ENCODE measurements at regions not wholly inside any gene's neighbourhood (a gene's known extent, or its start where the extent isn't known, plus 50 kb on each side); places are given as distances from the start of the nearest gene placed in this dataset.

- Histone ChIP-seq H3K4me3 (ENCODE audit: extremely low read depth, insufficient read depth, low read length, poor library complexity, severe bottlenecking) (no peak overlapping the region), H3K9me3 (ENCODE audit: control insufficient read depth, low read length) (no peaks in the 10 kb centered on the region), H3K27ac (ENCODE audit: low read depth, low read length, severe bottlenecking) (no peak overlapping the region), H3K4me1 (ENCODE audit: control insufficient read depth, insufficient read depth, low read length, poor library complexity, severe bottlenecking) (no peaks in the 10 kb centered on the region), H3K36me3 (ENCODE audit: control insufficient read depth, insufficient read depth, low read length) (no peaks in the 10 kb centered on the region)
- 64 to 68% methylated on average over 5 to 6 of the region's 6 CpGs for WGBS, 2 experiments (ENCODE audit: insufficient coverage in 2 of 2)
Observed at GRCh38 chr4:54930226-54930625, 195.2 kb downstream of the KDR start.

GRCh38 chr4:54929459-54929858, 195.9 kb downstream of the KDR start:
- WGBS, 2 experiments (ENCODE audit: insufficient coverage in 2 of 2): 85 to 88% methylated on average over 2 to 4 of the region's 4 CpGs
- no peak overlapping the region for H3K4me3 ChIP-seq (ENCODE audit: extremely low read depth, insufficient read depth, low read length, poor library complexity, severe bottlenecking)
- no peaks in the 10 kb centered on the region for H3K4me1 ChIP-seq (ENCODE audit: control insufficient read depth, insufficient read depth, low read length, poor library complexity, severe bottlenecking)
- H3K27ac ChIP-seq (ENCODE audit: low read depth, low read length, severe bottlenecking): no peak overlapping the region
- H3K36me3 ChIP-seq (ENCODE audit: control insufficient read depth, insufficient read depth, low read length): no peaks in the 10 kb centered on the region
- H3K9me3 ChIP-seq (ENCODE audit: control insufficient read depth, low read length): no peaks in the 10 kb centered on the region

GRCh38 chr4:54924891-54925290, 200.5 kb downstream of the KDR start:
- Histone ChIP-seq H3K4me1 (ENCODE audit: control insufficient read depth, insufficient read depth, low read length, poor library complexity, severe bottlenecking) (no peaks in the 10 kb centered on the region), H3K27ac (ENCODE audit: low read depth, low read length, severe bottlenecking) (no peak overlapping the region), H3K4me3 (ENCODE audit: extremely low read depth, insufficient read depth, low read length, poor library complexity, severe bottlenecking) (no peak overlapping the region), H3K36me3 (ENCODE audit: control insufficient read depth, insufficient read depth, low read length) (no peaks in the 10 kb centered on the region), H3K9me3 (ENCODE audit: control insufficient read depth, low read length) (no peaks in the 10 kb centered on the region)

- H3K27ac ChIP-seq (ENCODE audit: low read depth, low read length, severe bottlenecking): no peak overlapping the region
- peaks cover 10% of the 10 kb centered on the region for H3K4me1 ChIP-seq (ENCODE audit: control insufficient read depth, insufficient read depth, low read length, poor library complexity, severe bottlenecking)
- WGBS, 2 experiments (ENCODE audit: insufficient coverage in 2 of 2): 81 to 84% methylated on average over 2 of the region's 2 CpGs
- H3K36me3 ChIP-seq (ENCODE audit: control insufficient read depth, insufficient read depth, low read length): no peaks in the 10 kb centered on the region
- H3K9me3 ChIP-seq (ENCODE audit: control insufficient read depth, low read length): no peaks in the 10 kb centered on the region
- H3K4me3 ChIP-seq (ENCODE audit: extremely low read depth, insufficient read depth, low read length, poor library complexity, severe bottlenecking): no peak overlapping the region
Observed at GRCh38 chr4:54915276-54915675, 210.1 kb downstream of the KDR start.

GRCh38 chr4:54914781-54915180, 210.6 kb downstream of the KDR start:
- WGBS, 2 experiments (ENCODE audit: insufficient coverage in 2 of 2): 78 to 100% methylated on average over 2 of the region's 2 CpGs
- peaks cover 10% of the 10 kb centered on the region for H3K4me1 ChIP-seq (ENCODE audit: control insufficient read depth, insufficient read depth, low read length, poor library complexity, severe bottlenecking)
- H3K36me3 ChIP-seq (ENCODE audit: control insufficient read depth, insufficient read depth, low read length): no peaks in the 10 kb centered on the region
- H3K27ac ChIP-seq (ENCODE audit: low read depth, low read length, severe bottlenecking): no peak overlapping the region
- no peak overlapping the region for H3K4me3 ChIP-seq (ENCODE audit: extremely low read depth, insufficient read depth, low read length, poor library complexity, severe bottlenecking)
- no peaks in the 10 kb centered on the region for H3K9me3 ChIP-seq (ENCODE audit: control insufficient read depth, low read length)

GRCh38 chr4:54913751-54914526, 211.5 kb downstream of the KDR start:
- Histone ChIP-seq H3K36me3 (ENCODE audit: control insufficient read depth, insufficient read depth, low read length) (no peaks in the 10 kb centered on the region), H3K4me1 (ENCODE audit: control insufficient read depth, insufficient read depth, low read length, poor library complexity, severe bottlenecking) (peaks cover 10% of the 10 kb centered on the region), H3K9me3 (ENCODE audit: control insufficient read depth, low read length) (no peaks in the 10 kb centered on the region), H3K4me3 (ENCODE audit: extremely low read depth, insufficient read depth, low read length, poor library complexity, severe bottlenecking) (no peak overlapping the region), H3K27ac (ENCODE audit: low read depth, low read length, severe bottlenecking) (no peak overlapping the region)
- whole genome bisulfite sequencing, 2 experiments (ENCODE audit: insufficient coverage in 2 of 2): 74 to 78% methylated on average over 6 to 7 of the region's 8 CpGs

GRCh38 chr4:54912155-54912554, 213.2 kb downstream of the KDR start:
- H3K27ac ChIP-seq (ENCODE audit: low read depth, low read length, severe bottlenecking): no peak overlapping the region
- peaks cover 10% of the 10 kb centered on the region for H3K4me1 ChIP-seq (ENCODE audit: control insufficient read depth, insufficient read depth, low read length, poor library complexity, severe bottlenecking)
- WGBS, 2 experiments (ENCODE audit: insufficient coverage in 2 of 2): 100% methylated on average over 2 of the region's 3 CpGs

GRCh38 chr4:54909961-54910360, 215.4 kb downstream of the KDR start:
- 89 to 100% methylated on average over 1 of the region's 2 CpGs for WGBS, 2 experiments (ENCODE audit: insufficient coverage in 2 of 2)
- Histone ChIP-seq H3K36me3 (ENCODE audit: control insufficient read depth, insufficient read depth, low read length) (no peaks in the 10 kb centered on the region), H3K4me1 (ENCODE audit: control insufficient read depth, insufficient read depth, low read length, poor library complexity, severe bottlenecking) (peaks cover 10% of the 10 kb centered on the region), H3K27ac (ENCODE audit: low read depth, low read length, severe bottlenecking) (no peak overlapping the region), H3K9me3 (ENCODE audit: control insufficient read depth, low read length) (peaks cover 3% of the 10 kb centered on the region), H3K4me3 (ENCODE audit: extremely low read depth, insufficient read depth, low read length, poor library complexity, severe bottlenecking) (no peak overlapping the region)

More at GRCh38 chr4:54912155-54912554, 213.2 kb downstream of the KDR start:
- H3K4me3 ChIP-seq (ENCODE audit: extremely low read depth, insufficient read depth, low read length, poor library complexity, severe bottlenecking): no peak overlapping the region
- no peaks in the 10 kb centered on the region for H3K36me3 ChIP-seq (ENCODE audit: control insufficient read depth, insufficient read depth, low read length)
- H3K9me3 ChIP-seq (ENCODE audit: control insufficient read depth, low read length): no peaks in the 10 kb centered on the region

GRCh38 chr4:54908763-54909162, 216.6 kb downstream of the KDR start:
- Histone ChIP-seq H3K9me3 (ENCODE audit: control insufficient read depth, low read length) (peaks cover 3% of the 10 kb centered on the region), H3K4me3 (ENCODE audit: extremely low read depth, insufficient read depth, low read length, poor library complexity, severe bottlenecking) (no peak overlapping the region), H3K4me1 (ENCODE audit: control insufficient read depth, insufficient read depth, low read length, poor library complexity, severe bottlenecking) (peaks cover 7% of the 10 kb centered on the region), H3K27ac (ENCODE audit: low read depth, low read length, severe bottlenecking) (no peak overlapping the region), H3K36me3 (ENCODE audit: control insufficient read depth, insufficient read depth, low read length) (no peaks in the 10 kb centered on the region)
- 87 to 100% methylated on average over 2 to 3 of the region's 3 CpGs for WGBS, 2 experiments (ENCODE audit: insufficient coverage in 2 of 2)

- no peaks in the 10 kb centered on the region for H3K4me1 ChIP-seq (ENCODE audit: control insufficient read depth, insufficient read depth, low read length, poor library complexity, severe bottlenecking)
- H3K27ac ChIP-seq (ENCODE audit: low read depth, low read length, severe bottlenecking): no peak overlapping the region
- H3K36me3 ChIP-seq (ENCODE audit: control insufficient read depth, insufficient read depth, low read length): no peaks in the 10 kb centered on the region
- peaks cover 3% of the 10 kb centered on the region for H3K9me3 ChIP-seq (ENCODE audit: control insufficient read depth, low read length)
- 80 to 89% methylated on average over 1 of the region's 2 CpGs for WGBS, 2 experiments (ENCODE audit: insufficient coverage in 2 of 2)
- no peak overlapping the region for H3K4me3 ChIP-seq (ENCODE audit: extremely low read depth, insufficient read depth, low read length, poor library complexity, severe bottlenecking)
Observed at GRCh38 chr4:54904953-54905352, 220.4 kb downstream of the KDR start.

GRCh38 chr4:54902976-54903375, 222.4 kb downstream of the KDR start:
- WGBS, 2 experiments (ENCODE audit: insufficient coverage in 2 of 2): 92 to 96% methylated on average over 2 to 3 of the region's 3 CpGs
- H3K4me1 ChIP-seq (ENCODE audit: control insufficient read depth, insufficient read depth, low read length, poor library complexity, severe bottlenecking): no peaks in the 10 kb centered on the region
- H3K36me3 ChIP-seq (ENCODE audit: control insufficient read depth, insufficient read depth, low read length): no peaks in the 10 kb centered on the region
- H3K27ac ChIP-seq (ENCODE audit: low read depth, low read length, severe bottlenecking): no peak overlapping the region
- no peak overlapping the region for H3K4me3 ChIP-seq (ENCODE audit: extremely low read depth, insufficient read depth, low read length, poor library complexity, severe bottlenecking)
- H3K9me3 ChIP-seq (ENCODE audit: control insufficient read depth, low read length): peaks cover 3% of the 10 kb centered on the region

All from mesodermal cell (in vitro differentiated cells).